ENCODE measurements at regions not wholly inside any gene's neighbourhood (a gene's known extent, or its start where the extent isn't known, plus 50 kb on each side); places are given as distances from the start of the nearest gene placed in this dataset.

DNA sequence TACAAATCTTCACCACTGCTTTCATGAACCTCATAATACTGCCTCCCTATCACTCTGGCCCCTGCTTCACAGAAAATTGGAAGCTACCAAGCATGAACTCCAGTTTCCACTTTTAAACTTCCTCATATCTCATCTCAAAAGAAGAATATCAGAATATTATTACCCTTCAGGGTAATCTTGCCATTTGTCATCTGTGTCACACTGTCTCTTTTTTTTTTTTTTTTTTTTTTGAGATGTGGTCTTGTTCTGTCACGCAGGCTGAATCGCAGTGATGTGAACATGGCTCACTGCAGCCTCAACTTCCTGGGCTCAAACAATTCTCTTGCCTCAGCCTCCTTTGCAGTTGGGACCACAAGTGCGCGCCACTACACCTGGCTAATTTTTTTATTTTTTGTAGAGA, 80.4 kb upstream of the TCF12 start:
- POLR2A ChIA-PET (ENCODE audit: partially characterized antibody), result no interaction called here
- CTCF ChIA-PET (ENCODE audit: partially characterized antibody), result interaction anchor here (1.5 kb wide), 1 partner anchor 30 kb away, joined by 3 read pairs; no protein-coding TSS in a partner anchor
- WGBS, 2 experiments (ENCODE audit: extremely low coverage in 1 of 2, insufficient coverage in 1 of 2, insufficient read length in 1 of 2, insufficient replicate concordance in 2 of 2, low coverage in 1 of 2, low lambda C conversion rate in 2 of 2, missing lambda C conversion rate in 1 of 2), result 92% methylated on average over 3 of the region's 4 CpGs; no CpG with 5 or more reads in 1 of the 2 experiments

More for the DNA sequence above, 80.4 kb upstream of the TCF12 start:
- H3K14ac ChIP-seq (ENCODE audit: insufficient read length), result no peak overlapping the region
- H3K79me2 ChIP-seq (ENCODE audit: control insufficient read depth in 1 of 2, insufficient read depth in 2 of 2, low read length in 2 of 2), result no peaks in the 10 kb centered on the region
- FAIRE-seq, result no peak
- no peak overlapping the region for H2AFZ ChIP-seq (ENCODE audit: low read length)
- TF ChIP-seq, protein P1, sequence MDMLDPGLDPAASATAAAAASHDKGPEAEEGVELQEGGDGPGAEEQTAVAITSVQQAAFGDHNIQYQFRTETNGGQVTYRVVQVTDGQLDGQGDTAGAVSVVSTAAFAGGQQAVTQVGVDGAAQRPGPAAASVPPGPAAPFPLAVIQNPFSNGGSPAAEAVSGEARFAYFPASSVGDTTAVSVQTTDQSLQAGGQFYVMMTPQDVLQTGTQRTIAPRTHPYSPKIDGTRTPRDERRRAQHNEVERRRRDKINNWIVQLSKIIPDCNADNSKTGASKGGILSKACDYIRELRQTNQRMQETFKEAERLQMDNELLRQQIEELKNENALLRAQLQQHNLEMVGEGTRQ (IDR thresholded peaks at IDR 0.05; ENCODE audit: low read length), result no peak
- no peak for TF ChIP-seq BACH1 (IDR thresholded peaks at IDR 0.05; ENCODE audit: low read length)
- no peak for TF ChIP-seq CBX5 (IDR thresholded peaks at IDR 0.05; ENCODE audit: low read depth, low read length)
- TF ChIP-seq POLR2AphosphoS5 (IDR thresholded peaks at IDR 0.05; ENCODE audit: low read depth, low read length), result no peak
- TF ChIP-seq RBBP5 (IDR thresholded peaks at IDR 0.05; ENCODE audit: borderline replicate concordance, low read depth, low read length), result no peak
- TF ChIP-seq KDM4A (IDR thresholded peaks at IDR 0.05; ENCODE audit: low read depth, low read length, severe bottlenecking), result no peak
- H2BK15ac ChIP-seq (ENCODE audit: low read length), result no peak overlapping the region
- H2BK12ac ChIP-seq (ENCODE audit: low read depth, low read length), result no peak overlapping the region
- no peak overlapping the region for H4K5ac ChIP-seq (ENCODE audit: insufficient read length, low read depth, low read length)
- H3K27ac ChIP-seq (ENCODE audit: low read depth, low read length), result no peak overlapping the region
- no peaks in the 10 kb centered on the region for H4K20me1 ChIP-seq (replicated peaks in 1 of 2; ENCODE audit: control insufficient read depth in 1 of 2, insufficient read depth in 2 of 2, low read length in 2 of 2)
- H4K91ac ChIP-seq (replicated peaks; ENCODE audit: insufficient read length, low read length), result no peak overlapping the region
- no peak overlapping the region for H2AK5ac ChIP-seq (ENCODE audit: low read depth, low read length)
- no peak overlapping the region for H2BK20ac ChIP-seq (ENCODE audit: low read length)
- H3K56ac ChIP-seq (replicated peaks; ENCODE audit: insufficient read length, low read depth, low read length), result no peak overlapping the region
- H3K27me3 ChIP-seq (replicated peaks in 1 of 4; ENCODE audit: control insufficient read depth in 3 of 4, extremely low read depth in 1 of 4, insufficient read depth in 3 of 4, low read length in 3 of 4), result no peaks in the 10 kb centered on the region
- no peak overlapping the region for H3K4me3 ChIP-seq (ENCODE audit: extremely low read depth in 1 of 4, insufficient read depth in 2 of 4, low read depth in 3 of 4, low read length in 4 of 4)
- no peak overlapping the region for H3K4ac ChIP-seq (replicated peaks; ENCODE audit: insufficient read length, low read depth, low read length)
- H3K4me1 ChIP-seq (replicated peaks in 1 of 4; ENCODE audit: control insufficient read depth in 3 of 4, insufficient read depth in 4 of 4, low read length in 3 of 4), result no peaks in the 10 kb centered on the region
- DNase-seq (ENCODE audit: low read depth in 1 of 2, low spot score in 2 of 2), result no peak
- H3K23ac ChIP-seq (ENCODE audit: insufficient read length), result no peak overlapping the region
- no peak overlapping the region for H3K18ac ChIP-seq (ENCODE audit: extremely low read depth, low read length)
- no peak overlapping the region for H3K9ac ChIP-seq (replicated peaks in 1 of 4; ENCODE audit: extremely low read depth in 1 of 4, low read depth in 3 of 4, low read length in 3 of 4)
- H3K4me2 ChIP-seq (ENCODE audit: insufficient read depth in 1 of 2, low read depth in 2 of 2, low read length in 2 of 2), result no peak overlapping the region
- H3K36me3 ChIP-seq (ENCODE audit: control insufficient read depth in 2 of 4, insufficient read depth in 4 of 4, low read length in 3 of 4), result no peaks in the 10 kb centered on the region
- H3K79me1 ChIP-seq (ENCODE audit: low read depth, low read length), result no peaks in the 10 kb centered on the region
- H3K23me2 ChIP-seq (ENCODE audit: low read depth, low read length), result no peaks in the 10 kb centered on the region
- H3K9me3 ChIP-seq (ENCODE audit: insufficient read depth in 2 of 2, low read depth in 1 of 2, low read length in 1 of 2), result no peaks in the 10 kb centered on the region
- no peak overlapping the region for H2BK120ac ChIP-seq (replicated peaks; ENCODE audit: low read depth, low read length)
- no peak overlapping the region for H4K8ac ChIP-seq (ENCODE audit: extremely low read depth, insufficient read depth, low read length)
- H2BK5ac ChIP-seq (ENCODE audit: low read depth, low read length), result no peak overlapping the region
